ENCODE measurements at regions not wholly inside any gene's neighbourhood (a gene's known extent, or its start where the extent isn't known, plus 50 kb on each side); places are given as distances from the start of the nearest gene placed in this dataset.
"Not testable (repeated sequence)": the region's sequence is repeated elsewhere in the genome, so short reads cannot be mapped to it uniquely, and the experiment has no call there.

DNA sequence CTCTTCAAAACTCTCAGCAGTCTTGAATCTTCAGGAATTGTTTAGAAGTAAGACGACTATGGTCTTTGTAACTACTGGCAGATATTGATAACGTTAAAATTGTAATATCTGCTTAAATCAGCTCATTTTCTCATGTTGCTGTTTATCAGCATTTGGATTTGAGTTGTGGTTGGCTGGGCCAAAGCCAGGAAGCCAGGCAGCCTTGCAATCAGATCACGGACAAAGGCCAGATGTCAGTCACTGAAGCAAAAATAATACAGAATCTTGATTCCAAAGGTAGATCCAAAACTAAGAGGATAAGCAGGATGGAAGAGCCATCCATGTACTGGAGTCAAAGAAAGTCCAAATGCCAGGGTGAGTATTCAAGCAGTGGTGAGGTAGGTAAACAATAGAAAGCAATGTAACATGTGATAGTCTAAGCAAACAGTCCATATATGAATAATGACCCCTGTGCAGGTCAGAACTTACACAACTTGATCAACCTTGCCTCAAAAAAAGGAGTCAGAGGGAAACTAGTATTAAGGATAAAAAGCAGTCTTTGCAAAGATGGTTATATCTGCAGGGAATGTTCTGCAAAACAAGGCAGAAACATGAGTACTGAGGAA lies 95.8 kb upstream of the RAP1B start:
- no peak for DNase-seq

GRCh38 chr12:68515793-68516192 lies 94.9 kb upstream of the RAP1B start:
- no peak for DNase-seq

GRCh38 chr12:68521321-68521839 lies 89.3 kb upstream of the RAP1B start:
- DNase-seq = no peak

GRCh38 chr12:68521848-68522502 lies 88.7 kb upstream of the RAP1B start:
- DNase-seq = no peak

DNA sequence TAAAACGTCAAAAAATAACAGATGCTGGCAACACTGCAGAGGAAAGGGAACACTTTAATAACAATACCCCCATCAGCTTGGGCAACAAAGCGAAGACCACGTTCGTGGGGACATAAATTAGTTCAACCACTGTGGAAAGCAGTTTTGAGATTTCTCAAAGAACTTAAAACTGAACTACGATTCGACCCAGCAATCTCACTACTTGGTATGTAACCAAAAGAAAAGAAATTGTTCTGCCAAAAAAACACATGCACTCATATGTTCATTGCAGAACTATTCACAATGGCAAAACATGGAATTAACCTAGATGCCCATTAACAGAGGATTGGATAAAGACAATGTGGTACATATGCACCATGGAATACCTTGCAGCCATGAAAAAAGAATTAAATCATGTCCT lies 81.2 kb upstream of the RAP1B start:
- no peak for DNase-seq

DNA sequence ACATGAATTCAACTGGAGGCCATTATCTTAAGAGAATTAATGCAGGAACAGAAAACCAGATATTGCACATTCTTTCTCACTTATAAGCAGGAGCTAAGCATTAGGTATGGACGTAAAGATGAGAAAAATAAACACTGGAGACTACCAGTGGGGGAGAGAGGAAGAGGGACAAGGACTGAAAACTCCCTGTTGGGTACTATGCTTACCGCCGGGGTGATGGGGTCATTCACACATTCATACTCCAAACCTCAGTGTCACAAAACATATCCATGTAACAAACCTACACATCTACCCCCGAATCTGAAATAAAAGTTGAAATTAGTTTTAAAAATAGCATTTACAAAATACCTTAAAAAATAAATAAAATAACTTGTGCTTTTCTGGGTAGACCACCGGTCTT lies 80.8 kb upstream of the RAP1B start:
- no peak for DNase-seq

DNA sequence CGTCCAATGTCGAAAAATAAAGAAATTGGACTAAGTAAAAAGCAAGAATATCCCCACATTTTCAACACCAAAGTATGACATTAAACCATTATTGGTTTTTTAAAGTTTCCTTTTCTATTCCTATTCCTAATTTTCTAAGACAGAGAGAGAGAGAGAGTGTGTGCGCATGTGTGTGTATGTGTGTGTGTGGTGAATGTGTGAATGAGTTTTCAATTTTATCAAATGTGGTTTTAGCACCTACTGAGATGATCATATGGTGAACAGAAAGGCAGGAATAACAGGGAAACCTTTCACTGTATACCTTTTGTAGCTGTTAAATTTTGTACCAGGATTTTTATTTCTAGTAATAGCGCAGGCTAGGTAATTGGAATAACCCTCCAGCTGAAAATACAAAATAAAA lies 80.4 kb upstream of the RAP1B start:
- no peak for DNase-seq

DNA sequence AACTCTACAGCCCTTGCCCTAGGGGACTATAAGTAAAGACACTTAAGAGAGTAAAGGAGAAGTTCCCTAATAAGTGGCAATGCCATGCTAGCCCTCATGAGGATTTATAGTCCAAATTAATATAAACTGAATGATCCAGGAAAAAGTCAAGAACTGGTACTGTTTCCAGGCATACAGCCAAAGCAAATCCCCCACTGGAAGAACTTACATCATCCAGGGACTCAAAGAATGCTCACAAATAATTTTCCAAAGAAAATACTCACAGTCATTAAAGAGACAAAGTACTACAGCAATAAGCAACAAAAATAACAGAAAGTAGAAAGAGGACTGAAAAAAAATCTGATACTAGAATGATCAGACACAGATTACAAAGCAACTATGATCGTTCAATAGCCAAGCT lies 79.7 kb upstream of the RAP1B start:
- DNase-seq = no peak

DNA sequence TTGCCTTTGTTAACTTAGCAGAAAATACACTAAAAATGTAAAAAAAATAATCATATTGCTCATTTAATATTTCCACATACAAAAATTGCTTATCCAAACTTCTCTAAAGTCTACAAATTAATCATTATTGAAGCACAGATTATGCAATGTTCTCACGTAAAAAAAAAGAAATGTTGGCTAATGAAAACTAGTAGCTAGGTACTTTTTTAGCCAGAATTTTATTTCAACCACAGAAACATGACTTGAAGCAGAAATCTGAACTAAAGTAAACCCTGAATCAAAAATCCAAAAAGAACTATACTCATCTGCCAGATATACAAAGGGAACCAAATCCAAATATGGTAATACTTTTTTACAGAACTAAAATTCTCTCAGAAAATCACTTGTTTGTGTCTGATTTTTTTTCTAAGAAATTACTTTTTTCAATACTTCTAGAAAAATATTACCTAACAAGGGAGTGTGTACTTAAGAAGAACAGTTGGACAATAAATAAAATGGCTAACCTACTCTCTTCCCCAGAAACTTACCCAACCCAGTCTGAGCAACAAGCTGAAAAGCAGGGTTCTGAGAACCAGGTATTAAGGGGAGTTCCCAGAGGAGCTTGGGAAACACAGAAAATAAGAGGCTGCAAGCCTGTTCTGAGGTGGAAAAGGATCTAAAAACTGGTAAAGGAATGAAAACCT lies 78.4 kb upstream of the RAP1B start:
- no peak for DNase-seq

DNA sequence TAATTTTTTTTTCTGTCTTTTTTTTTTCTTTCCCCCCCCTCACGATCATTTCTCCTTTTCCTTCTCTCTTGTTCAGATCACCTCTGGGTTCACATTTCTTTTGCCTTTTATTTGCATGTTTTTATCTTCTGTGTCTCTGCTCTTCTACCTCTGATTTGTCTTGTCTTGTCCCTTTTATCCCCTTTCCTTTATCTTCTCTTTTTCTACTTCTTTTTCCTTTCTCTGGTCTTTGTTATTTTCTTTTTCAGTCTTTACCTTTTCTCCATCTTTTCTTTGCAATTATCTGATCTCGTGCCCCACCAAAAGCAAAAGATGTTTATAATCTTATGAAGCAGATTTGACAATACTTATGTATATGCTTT lies 77.8 kb upstream of the RAP1B start:
- no peak for DNase-seq

DNA sequence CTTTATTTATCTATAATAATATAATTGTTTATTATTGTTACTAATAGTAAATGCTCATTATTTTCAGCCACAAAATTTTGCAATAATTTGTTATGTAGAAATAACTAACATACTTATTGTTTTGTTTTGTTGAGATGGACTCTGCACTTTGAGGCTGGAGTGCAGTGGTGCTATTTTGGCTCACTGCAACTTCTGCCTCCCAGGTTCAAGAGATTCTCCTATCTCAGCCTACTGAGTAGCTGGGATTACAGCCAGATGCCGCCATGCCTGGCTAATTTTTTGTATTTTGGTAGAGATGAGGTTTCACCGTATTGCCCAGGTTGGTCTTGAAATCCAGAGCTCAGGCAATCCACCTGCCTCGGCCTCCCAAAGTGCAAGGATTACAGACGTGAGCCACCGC lies 76.6 kb upstream of the RAP1B start:
- no peak for DNase-seq

- no peak for DNase-seq
These were observed 73.7 kb upstream of the RAP1B start for GRCh38 chr12:68536885-68537485.

GRCh38 chr12:68537571-68537970 lies 73.1 kb upstream of the RAP1B start:
- no peak for DNase-seq

DNA sequence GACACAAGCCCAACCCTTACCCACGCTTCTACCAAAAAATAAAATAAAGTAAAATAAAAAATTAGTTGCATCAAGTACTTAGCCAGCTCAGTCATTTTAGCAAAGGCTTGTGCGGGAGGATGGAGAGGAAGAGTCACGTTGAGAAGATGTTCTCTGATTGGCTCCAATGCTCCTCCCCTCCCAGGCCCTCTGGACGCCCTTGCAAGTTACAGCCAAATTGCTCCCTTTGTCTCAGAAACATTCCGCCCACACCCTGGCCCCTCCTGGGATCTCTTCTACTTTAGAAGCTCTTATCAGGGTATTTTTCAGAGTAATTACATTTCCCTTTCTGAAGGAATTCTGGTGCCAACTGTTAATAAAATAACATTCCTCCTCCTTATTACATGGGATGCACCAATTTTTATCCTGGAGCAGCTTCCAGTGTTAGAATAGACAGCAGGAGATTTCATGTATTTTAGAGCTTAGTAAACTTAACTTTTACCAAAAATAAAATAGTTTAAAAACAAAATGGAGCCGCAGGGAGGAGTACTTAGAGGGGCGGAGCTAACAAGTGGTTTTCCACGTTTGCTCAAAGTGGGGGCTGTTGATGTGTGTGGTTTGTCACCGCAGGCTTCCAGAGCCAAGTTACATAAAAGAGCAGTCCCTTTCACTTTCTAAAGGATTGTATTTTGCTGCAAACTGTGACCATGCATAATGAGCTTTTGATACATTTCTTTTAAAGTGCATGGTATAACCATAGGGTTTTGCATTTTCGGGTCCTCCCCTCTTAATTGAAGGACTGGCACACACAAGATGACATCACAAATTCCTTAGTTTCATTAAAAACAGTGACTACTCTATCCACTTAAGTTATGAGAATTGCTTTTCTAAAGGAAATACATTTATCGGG lies 71.7 kb upstream of the RAP1B start:
- DNase-seq = no peak

- DNase-seq = no peak
These were observed 71.1 kb upstream of the RAP1B start for GRCh38 chr12:68539615-68539952.

GRCh38 chr12:68540768-68541167 lies 69.9 kb upstream of the RAP1B start:
- not testable (repeated sequence) for DNase-seq

- DNase-seq = not testable (repeated sequence)
These were observed 63.4 kb upstream of the RAP1B start for GRCh38 chr12:68547318-68547717.

GRCh38 chr12:68552605-68553195 lies 58.0 kb upstream of the RAP1B start:
- not testable (repeated sequence) for DNase-seq

DNA sequence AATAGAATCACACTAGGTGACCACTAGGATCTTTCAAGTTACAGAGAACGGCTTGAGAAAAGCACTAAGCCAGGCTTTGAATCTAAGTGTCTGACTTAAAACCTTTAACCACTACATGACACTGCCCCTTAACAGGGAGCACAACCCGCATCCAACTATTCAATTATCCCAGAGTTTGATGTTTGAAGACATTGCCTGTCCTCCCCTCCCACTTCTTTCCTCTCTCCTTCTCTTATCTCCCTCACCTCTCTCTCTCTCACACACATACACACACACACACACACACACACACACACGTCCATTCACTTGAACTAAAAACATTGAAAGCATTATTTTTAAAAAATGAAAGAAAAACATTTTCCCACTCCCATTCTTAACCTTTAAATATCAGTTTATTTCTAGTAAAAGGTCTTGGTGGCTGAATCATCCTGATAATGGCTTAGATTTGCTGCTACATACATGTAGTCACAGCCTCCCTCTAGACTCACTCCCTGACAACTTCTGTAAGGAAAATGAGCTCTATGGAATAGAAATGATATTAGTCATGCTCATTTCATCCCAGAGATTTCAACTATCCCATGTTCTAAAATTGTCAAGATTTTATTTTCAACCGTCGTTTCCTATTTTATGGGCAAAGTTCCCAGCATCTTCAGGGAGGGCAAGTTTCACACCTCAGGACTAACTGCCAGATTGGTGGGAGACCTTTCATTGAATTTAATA lies 53.5 kb upstream of the RAP1B start:
- no peak for DNase-seq

DNA sequence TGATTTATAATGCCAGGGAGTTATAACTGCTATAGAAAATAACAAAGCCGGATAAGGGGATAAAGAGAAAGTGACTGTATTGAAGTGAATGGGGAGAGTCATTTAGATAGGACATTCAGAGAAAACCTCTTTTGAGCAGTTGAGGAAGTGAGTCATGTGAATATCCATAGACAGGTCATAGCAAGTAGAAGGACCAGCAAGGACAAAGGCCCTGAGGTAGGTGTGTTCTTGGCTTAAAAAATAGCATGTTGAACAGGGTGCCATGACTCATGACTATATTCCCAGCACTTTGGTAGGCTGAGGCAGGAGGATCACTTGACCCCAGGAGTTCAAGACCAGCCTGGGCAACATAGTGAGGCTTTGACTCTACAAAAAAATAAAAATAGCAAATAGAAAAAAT lies 51.5 kb upstream of the RAP1B start:
- DNase-seq = no peak

DNA sequence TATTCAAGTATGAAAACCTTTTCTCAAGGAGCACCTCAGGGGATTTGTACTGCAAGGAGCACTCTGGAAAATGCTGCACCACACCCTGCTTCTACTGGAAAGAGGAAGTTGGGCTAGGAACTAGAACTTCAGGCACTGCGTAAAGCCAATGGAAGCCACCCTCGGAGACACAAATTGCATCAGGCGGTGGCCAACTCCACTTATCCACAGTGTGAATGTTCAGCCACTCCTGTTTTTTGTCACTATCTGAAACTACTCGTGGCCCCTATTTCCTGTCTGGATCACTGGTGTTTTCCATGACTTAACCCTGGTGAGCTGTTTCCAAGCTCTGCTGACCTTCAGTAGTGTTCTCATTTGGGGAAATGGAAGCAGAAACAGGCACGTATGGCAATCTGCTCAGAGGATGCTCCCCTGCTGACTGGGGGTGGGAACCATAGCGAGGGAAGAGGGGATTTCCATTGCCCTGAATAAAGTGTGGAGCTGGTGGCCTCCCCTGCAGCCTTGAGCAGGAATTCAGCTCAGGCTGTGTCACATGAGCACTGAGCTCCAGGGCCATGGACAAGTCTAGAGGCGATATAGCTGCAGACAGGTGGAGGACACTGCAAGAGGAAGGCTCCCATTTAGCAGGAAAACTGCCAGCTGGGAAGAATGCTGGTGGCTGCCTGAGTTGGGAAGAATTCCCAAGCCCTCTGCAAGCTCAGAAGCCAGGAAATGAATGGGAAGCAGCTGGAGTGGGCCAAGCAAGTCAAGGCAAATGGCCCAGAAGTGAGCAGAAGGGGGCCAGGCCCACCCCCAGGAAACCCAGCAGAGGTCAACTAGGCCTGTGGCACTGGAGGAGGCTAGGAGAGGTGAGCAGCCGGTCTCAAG lies 50.5 kb upstream of the RAP1B start:
- DNase-seq = no peak

Data from NCI-H1694 treated with DMSO at 0.1 percent for 48 hours (cell line).